Left lung (tissue), 4 donors: ENCODE measurements at regions not wholly inside any gene's neighbourhood (a gene's known extent, or its start where the extent isn't known, plus 50 kb on each side); places are given as distances from the start of the nearest gene placed in this dataset.

Source experiments
- ATAC-seq: fragments of 200-7000 bp; cut with Tn5 transposase; one replicate; pipeline ENCODE4 v1.9.1; 2020; ENCODE audit warnings: moderate library complexity
- DNase-seq, 4 donors: peaks; one replicate each; pipeline ENCODE4 v3.0.0-alpha.2; 2013 to 2020
- H3K27ac ChIP-seq, 2 donors: fragments of 200-600 bp; sonication (generic) in 1 of 2; one replicate each; pipeline versions ENCODE4 v1.5.0 to v1.8.0; 2020 to 2021
- H3K27me3 ChIP-seq, 2 donors: fragments of 200-600 bp; sonication (generic) in 1 of 2; one replicate each; pipeline versions ENCODE4 v1.5.0 to v1.8.0; 2020 to 2021
- H3K36me3 ChIP-seq, 2 donors: fragments of 200-600 bp; sonication (generic) in 1 of 2; one replicate each; pipeline versions ENCODE4 v1.5.0 to v1.8.0; 2020 to 2021
- H3K4me1 ChIP-seq, 2 donors: fragments of 200-600 bp; one replicate each; pipeline ENCODE4 v1.8.0; 2021
- H3K4me3 ChIP-seq, 2 donors: fragments of 200-600 bp; sonication (generic) in 1 of 2; one replicate each; pipeline versions ENCODE4 v1.5.0 to v1.8.0; 2020 to 2021; ENCODE audit warnings: mild to moderate bottlenecking in 1 of 2
- H3K9me3 ChIP-seq, 2 donors: fragments of 200-600 bp; sonication (generic) in 1 of 2; one replicate each; pipeline versions ENCODE4 v1.5.0 to v1.8.0; 2020 to 2021
- intact Hi-C, 2 donors: fragments of 100-400 bp; cut with DNase I; formaldehyde crosslinking; loops; one replicate each; pipeline versions ENCODE4 v1.11.2 to v1.14.2; 2022
- TF ChIP-seq, protein P1 (sequence below), 2 donors: fragments of 200-600 bp; sonication (generic) in 1 of 2; IDR thresholded peaks; one replicate each; pipeline versions ENCODE4 v1.5.0 to v1.8.0; 2021; ENCODE audit warnings: antibody characterized with exemption in 2 of 2
- donor health status: DM: no; HTN: yes; CAD: no.
- donor health status: DM: no; HTN: no; CAD: no.

DNA sequence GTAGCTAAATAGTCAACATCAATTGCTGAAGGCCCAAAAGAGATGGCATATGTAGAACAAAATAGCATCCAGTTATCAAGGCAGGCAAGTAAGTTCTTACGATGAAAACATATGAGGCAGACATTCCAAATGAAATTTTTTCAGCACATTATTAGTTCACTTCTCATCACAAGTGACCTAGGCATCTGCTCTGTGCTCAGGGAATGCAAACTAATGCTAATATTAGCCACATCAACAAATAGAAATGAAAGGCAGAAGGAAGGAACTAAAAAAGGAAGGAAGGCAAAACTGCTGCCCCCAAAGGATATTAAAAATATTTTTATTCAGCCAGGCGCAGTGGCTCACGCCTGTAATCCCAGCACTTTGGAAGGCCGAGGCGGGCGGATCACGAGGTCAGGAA lies 51.2 kb upstream of the ROCK1 start:
- Histone ChIP-seq H3K4me1 (peaks cover 0 to 28% of the 10 kb centered on the region in 2 donors), H3K9me3 (no peaks in the 10 kb centered on the region), H3K4me3 (no peak overlapping the region), H3K27ac (peak overlapping the region; percentile 62 to 87), H3K36me3 (no peaks in the 10 kb centered on the region), H3K27me3 (no peaks in the 10 kb centered on the region)
- TF ChIP-seq, protein P1, sequence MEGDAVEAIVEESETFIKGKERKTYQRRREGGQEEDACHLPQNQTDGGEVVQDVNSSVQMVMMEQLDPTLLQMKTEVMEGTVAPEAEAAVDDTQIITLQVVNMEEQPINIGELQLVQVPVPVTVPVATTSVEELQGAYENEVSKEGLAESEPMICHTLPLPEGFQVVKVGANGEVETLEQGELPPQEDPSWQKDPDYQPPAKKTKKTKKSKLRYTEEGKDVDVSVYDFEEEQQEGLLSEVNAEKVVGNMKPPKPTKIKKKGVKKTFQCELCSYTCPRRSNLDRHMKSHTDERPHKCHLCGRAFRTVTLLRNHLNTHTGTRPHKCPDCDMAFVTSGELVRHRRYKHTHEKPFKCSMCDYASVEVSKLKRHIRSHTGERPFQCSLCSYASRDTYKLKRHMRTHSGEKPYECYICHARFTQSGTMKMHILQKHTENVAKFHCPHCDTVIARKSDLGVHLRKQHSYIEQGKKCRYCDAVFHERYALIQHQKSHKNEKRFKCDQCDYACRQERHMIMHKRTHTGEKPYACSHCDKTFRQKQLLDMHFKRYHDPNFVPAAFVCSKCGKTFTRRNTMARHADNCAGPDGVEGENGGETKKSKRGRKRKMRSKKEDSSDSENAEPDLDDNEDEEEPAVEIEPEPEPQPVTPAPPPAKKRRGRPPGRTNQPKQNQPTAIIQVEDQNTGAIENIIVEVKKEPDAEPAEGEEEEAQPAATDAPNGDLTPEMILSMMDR (IDR thresholded peaks at IDR 0.05), result no peak
- DNase-seq, result no peak
- intact Hi-C loops, result no loop called here
- no peak for ATAC-seq

DNA sequence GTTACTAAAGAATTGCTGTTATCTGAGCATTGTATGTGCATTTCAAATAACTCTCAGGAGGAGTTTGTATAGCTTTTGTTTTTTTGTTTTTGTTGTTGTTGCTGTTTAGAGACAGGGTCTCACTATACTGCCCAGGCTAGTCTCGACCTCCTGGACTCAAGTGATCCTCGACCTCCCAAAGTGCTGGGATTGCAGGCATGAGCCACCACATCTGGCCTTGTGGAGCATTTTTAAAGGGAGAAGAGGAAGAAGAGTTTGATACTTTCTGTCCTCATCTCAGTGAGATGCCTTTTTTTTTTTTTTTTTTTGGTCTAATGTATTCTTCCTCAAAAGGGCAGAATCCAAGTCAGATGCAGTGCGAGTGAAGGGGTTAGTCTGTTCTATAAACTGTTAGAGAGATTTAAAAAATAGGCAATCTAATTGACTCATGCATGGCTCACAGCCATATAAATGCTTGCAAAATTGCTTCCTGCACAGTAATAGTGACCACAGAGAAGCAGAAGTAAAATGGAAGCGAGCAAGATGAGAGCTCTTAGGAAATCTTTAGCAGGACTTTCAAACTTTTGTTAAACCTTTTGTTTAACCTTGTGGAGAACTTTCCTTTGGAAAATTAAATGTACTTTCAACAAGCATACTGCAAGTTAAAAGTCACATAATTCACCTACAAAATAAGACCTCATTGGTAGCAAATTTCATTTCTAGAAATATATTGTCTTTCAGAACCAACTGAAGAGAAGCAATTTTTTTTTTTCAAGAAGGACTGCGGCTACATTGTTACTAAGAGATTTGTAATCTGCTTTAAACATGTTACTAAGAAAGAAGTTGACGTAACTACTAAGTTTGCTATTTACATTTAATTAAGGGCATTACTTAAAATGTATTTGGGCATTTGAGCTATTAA lies 52.3 kb upstream of the ROCK1 start:
- intact Hi-C loops, result no loop called here
- H3K9me3 ChIP-seq, result no peaks in the 10 kb centered on the region
- peak overlapping the region; percentile 62 to 87 for H3K27ac ChIP-seq
- no peak overlapping the region for H3K4me3 ChIP-seq
- H3K36me3 ChIP-seq, result no peaks in the 10 kb centered on the region
- DNase-seq (peak in 2 of 4 donors; percentile 46 to 70), ATAC-seq (peak; percentile 82)
- H3K27me3 ChIP-seq, result no peaks in the 10 kb centered on the region
- TF ChIP-seq, protein P1 (IDR thresholded peaks at IDR 0.05), result no peak
- H3K4me1 ChIP-seq, result peaks cover 0 to 28% of the 10 kb centered on the region in 2 donors

DNA sequence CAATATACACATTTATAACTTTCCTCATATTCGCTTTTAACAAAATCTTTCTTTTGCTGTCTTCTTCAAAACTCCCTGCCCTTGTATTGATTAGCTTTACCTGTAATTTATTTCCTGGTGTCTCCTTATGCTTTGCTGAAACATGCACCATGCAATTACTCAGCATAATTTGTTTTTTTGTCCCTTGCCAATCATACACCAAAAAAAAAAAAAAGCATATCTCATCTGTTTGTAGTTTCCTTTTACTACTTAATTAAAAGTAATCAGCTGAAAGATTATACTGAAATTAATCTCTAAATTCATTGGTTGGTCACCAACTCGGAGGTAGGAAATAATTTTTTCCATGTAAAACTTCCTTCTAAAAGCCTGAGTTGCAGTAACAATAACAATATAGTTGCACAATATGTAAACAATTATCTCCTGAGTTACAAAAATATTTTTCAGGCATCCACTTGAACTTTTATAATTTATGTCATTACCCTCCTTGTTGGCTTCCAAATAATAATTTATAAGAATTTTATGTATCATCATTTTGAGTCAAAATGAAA lies 53.0 kb upstream of the ROCK1 start:
- Histone ChIP-seq H3K27me3 (no peaks in the 10 kb centered on the region), H3K27ac (peak overlapping the region; percentile 62 to 87), H3K4me1 (peaks cover 0 to 28% of the 10 kb centered on the region in 2 donors), H3K36me3 (no peaks in the 10 kb centered on the region), H3K4me3 (no peak overlapping the region), H3K9me3 (no peaks in the 10 kb centered on the region)
- ATAC-seq, result no peak
- TF ChIP-seq, protein P1 (IDR thresholded peaks at IDR 0.05), result no peak
- intact Hi-C loops, result no loop called here
- no peak for DNase-seq

DNA sequence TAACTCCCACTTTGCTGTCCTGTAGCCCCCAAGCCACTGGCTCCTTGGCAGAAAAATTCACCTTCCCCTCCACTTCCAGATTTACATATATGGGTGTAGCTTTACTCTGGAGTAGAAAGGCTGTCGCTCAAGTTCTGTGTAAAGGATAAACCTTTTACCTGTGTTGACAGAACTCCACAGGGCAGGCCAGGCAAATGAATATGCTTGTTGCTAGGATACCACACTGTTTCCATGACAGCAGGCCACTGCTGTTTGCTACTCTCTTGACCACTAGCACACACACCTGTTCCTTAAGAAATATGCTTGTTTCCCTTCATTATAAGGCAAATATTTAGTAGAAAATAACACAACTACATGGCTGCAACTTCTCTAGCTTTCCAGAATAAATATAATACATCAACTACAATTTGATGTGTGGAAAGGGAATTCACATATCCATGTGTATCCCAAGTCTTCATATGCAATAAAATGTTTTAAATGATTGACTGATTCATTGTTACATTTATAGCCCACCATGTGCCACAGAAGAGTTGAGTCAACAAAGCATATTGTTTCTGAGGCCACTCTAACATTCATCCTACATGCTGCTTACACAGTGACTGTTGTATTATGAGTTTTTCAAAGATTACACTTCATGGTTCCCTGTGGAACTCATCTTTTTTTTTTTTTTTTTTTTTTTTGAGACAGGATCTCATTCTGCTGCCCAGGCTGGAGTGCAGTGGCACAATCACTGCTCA lies 56.2 kb upstream of the ROCK1 start:
- no peak overlapping the region for H3K27ac ChIP-seq
- H3K36me3 ChIP-seq, result no peaks in the 10 kb centered on the region
- no peak overlapping the region for H3K4me3 ChIP-seq
- H3K27me3 ChIP-seq, result no peaks in the 10 kb centered on the region
- peaks cover 0 to 23% of the 10 kb centered on the region in 2 donors for H3K4me1 ChIP-seq
- TF ChIP-seq, protein P1 (IDR thresholded peaks at IDR 0.05), result no peak
- intact Hi-C loops, result no loop called here
- DNase-seq (peak in 2 of 4 donors; percentile 48 to 84), ATAC-seq (peak; percentile 91)
- no peaks in the 10 kb centered on the region for H3K9me3 ChIP-seq

DNA sequence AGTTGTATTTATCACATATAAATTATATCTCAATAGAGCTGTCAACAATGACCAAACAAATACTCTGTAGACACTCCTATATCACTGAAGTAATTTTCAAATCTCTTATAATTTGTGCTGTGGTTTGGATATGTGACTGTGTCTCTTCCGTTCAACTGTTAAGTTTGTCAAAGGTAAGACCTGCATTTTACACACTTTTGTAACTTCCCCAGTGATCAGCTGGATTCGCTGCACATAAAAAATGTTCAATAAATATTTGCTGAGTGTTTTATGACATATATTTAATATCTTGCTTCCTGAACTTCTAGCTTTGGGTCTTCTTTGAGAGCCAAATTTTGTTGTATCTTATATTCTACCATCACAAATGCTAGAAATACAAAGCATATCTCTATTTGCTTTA lies 57.3 kb upstream of the ROCK1 start:
- H3K36me3 ChIP-seq, result no peaks in the 10 kb centered on the region
- H3K27me3 ChIP-seq, result no peaks in the 10 kb centered on the region
- TF ChIP-seq, protein P1 (IDR thresholded peaks at IDR 0.05), result no peak
- no peak for DNase-seq
- peaks cover 0 to 14% of the 10 kb centered on the region in 2 donors for H3K4me1 ChIP-seq
- no peak overlapping the region for H3K4me3 ChIP-seq
- ATAC-seq, result no peak
- H3K9me3 ChIP-seq, result no peaks in the 10 kb centered on the region
- intact Hi-C loops, result no loop called here
- no peak overlapping the region for H3K27ac ChIP-seq
